ENCODE measurements at regions not wholly inside any gene's neighbourhood (a gene's known extent, or its start where the extent isn't known, plus 50 kb on each side); places are given as distances from the start of the nearest gene placed in this dataset.
A peak's percentile ranks its signal among the peaks of the same experiment; 100 is the strongest.

DNA sequence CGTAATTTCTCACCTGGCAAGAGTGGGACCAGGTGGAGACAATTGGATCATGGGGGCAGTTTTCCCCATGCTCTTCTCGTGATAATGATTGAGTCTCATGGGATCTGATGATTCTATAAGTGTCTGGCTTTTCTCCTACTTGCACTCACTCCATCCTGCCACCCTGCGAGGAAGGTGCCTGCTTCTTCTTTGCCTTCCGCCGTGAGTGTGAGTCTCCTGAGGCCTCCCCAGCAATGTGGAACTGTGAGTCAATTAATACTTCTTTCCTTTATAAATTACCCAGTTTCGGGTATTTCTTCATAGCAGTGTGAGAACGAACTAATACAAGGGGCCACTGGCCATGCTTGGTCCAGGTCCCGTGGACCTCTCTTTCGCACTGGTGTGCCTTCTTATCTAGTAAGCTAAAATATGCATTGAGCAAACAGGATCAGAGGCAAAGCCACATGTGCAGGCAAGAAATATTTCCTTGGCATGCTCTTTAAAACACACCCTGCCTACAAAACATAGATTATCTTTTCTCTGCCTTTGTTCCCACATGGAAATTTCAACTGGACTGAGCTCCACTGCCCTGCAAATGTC lies 821.1 kb downstream of the TRIB2 start:
- no peak for DNase-seq (ENCODE audit: low spot score)

DNA sequence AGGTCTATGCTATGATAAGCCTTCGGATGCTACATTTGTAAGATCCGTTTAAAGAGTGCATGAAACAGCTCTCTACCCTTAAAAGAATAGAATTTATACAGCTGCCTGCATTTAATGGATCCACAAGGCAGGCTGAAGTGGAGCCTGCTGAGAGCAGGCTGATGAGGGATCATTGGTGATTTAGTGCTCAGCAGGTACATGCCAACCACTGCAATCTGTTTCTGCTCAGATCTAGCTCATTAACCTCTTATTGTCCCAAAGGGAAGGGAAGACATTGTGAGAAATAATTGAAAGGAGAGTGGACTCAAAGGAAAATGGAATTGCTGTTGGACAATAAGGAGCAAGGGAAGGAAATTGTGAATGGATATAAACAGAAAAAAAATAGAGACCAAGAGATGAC lies 822.6 kb downstream of the TRIB2 start:
- DNase-seq (ENCODE audit: low spot score), result no peak

DNA sequence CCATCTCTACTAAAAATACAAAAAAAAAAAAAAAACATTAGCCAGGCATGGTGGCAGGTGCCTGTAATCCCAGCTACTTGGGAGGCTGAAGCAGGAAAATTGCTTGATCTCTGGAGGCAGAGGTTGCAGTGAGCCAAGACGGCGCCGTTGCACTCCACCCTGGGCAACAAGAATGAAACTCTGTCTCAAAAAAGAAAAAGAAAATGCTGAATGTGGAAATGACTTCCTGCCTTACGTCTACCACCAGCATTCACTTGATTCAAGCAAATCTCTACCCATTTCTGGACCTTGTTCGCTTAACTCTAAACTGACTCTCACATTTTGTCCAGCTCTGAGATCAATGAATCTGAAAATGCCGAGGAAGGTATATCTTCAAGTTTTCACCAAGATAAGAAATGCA lies 825.3 kb downstream of the TRIB2 start:
- no peak for DNase-seq (ENCODE audit: low spot score)

DNA sequence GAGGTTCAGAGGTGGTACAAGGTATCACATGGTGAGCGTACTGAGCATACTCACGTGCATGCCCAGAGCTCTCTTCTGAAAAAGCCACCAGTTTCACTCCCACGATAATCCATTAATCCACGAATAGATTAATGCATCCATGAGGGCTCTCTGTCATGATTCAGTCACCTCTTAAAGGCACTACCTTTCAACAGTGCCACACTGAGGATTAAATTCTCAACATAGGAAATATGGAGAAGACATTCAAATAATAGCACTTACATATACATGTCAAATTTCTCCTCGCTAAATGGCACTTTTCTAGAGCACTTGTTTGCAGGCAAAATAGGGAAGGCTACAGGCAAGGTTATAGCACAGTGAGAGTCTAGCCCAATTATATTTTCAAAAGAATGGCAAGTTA lies 825.9 kb downstream of the TRIB2 start:
- DNase-seq (ENCODE audit: low spot score), result no peak

DNA sequence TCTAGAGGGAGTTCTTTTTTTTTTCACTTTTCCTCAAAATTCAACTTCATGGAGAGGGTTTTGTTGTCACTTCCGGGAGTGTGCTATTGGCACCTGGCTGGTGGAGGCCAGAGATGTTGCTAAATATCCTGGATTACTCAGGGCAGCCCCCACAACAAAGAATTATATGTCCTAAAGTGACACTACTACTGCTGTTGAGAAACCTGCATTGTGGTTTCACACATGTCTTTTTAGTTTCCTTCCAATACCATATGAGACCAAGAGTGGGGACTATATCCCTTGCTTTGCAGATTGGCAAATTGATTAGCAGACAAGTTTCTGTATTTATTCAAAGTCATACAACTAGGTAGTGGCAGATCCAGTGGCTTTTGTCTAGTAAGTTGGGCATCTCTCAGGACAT lies 826.8 kb downstream of the TRIB2 start:
- no peak for DNase-seq (ENCODE audit: low spot score)

DNA sequence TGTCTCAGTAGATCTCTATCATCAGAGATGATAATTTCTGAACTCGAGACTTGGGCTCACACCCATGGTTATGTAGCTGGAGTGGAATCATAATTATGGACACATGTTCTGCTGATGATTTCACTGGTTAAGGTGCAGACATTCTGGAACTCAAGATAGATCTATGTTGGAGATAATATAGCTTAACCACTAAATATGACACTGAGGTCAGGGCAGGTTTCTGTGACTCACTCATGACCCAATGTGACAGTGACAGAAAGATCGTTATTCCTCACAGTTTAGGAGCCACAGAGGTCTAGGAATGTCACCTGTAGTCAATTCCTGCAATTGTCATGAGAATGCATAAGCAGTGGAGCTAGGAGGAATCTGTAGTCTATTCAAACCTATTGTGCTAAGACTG lies 828.6 kb downstream of the TRIB2 start:
- no peak for DNase-seq (ENCODE audit: low spot score)

DNA sequence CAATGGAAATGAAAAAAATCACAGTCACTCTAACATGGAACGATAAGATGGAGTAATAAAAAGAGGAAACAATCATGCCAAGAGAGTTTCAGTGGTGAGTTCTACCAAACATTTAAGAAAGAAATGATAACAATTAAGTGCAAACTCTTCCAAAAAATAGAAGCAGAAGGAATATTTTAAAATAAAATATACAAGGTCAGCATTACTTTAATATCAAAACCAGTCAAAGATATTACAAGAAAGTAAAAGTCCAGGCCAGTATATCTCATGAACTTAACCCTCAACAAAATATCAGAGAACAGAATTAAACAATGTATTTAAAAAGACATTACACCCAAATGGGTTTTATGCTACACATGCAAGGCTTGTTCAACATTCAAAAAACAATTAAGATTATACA lies 829.4 kb downstream of the TRIB2 start:
- no peak for DNase-seq (ENCODE audit: low spot score)

DNA sequence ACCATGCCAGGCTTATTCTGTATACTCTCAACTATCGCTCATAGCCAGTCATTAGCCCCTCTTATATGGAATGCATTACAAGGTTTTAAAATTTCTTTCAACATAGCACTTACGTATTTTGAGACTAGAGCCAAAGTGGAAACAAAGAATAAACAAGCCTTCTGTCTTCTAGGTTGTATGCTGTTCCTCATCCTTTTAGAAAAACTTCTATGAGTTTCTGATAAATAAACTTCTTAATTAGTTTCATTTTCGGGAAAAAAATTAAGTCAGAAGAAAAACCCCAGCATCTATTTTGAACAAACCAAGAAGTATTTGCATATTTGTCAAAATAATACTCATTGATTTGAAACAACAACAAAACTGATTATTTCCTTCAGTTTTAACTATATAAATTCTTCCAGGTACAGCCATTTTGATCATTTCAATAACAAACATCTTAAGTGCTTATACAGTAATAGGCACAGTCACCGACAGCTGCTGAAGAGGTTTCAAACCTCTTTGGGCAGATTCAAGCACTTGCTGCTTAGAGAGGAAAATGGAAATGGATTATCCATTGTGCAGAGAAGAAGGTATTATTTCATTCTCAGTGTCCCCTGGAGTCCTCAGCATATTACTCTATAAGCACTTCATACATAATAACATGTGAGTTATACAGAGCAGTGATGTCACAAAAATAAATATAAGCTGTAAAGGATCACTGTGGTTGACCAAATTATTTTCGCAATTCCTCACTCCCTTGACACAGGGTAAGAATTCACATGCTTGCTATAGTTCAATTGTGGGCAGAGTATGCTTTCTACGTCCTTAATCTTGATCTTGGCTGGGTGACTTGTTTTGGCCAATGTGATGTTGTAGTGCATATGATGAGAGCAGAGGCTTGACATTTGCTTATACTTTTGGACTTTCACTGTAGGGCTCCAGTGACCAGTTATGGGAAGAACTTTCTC lies 833.8 kb downstream of the TRIB2 start:
- DNase-seq (ENCODE audit: low spot score), result no peak

DNA sequence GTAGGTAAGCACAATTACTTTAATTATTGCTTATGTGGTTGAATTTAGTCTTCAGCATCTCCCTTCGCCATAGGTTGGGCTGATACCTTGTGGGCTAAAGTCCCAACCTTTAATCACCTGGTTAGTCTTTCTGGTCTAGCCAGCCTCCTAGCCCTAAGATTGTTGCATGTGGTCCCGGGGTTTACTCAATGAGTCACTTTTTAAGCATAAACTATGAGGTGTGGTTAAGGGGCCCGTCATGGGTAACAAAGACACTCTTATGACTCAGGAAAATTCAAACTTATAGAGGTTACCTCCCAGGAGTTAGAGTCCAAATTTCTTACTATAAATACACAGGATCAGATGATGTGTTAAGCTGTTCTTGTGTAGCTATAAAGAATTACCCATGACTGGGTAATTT lies 841.6 kb downstream of the TRIB2 start:
- DNase-seq (ENCODE audit: low spot score), result no peak

DNA sequence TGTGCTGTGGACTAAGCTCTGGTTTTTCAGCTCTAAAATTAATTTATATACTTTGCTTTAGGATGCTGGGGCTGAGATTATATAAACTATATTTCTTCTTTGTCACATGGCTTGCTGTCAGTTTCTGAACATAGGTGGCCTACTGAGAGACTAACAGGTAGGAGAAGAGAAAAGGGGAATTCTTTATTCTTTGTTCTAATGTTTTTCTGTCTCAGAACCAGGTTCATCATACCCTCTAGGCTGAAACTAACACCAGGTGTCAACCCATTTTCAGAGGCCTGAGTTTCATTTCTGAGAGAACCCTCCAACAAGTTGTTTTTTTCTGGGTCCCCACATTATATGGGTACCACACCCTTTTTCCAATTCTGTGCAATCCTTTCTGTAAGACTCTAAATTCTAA lies 843.6 kb downstream of the TRIB2 start:
- no peak for DNase-seq (ENCODE audit: low spot score)

DNA sequence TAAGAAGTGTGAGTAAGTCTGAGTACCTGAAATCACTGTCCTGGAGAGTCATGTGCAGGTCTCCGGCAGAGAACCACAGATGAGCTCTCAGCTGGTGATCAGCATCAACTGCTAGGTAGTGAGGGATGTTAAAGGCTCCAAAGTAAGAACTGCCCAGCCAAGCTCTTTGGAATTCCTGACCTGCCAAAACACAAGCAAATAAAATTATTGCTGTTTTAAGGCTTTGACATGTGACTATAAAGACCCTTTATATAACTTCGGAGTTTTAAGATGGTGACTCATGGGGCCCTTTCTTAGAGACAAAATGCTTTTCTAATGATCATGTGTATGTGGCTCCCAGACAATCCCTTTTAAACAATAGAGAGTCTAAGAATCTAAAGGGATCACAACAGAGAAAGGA lies 855.7 kb downstream of the TRIB2 start:
- DNase-seq (ENCODE audit: low spot score), result no peak

DNA sequence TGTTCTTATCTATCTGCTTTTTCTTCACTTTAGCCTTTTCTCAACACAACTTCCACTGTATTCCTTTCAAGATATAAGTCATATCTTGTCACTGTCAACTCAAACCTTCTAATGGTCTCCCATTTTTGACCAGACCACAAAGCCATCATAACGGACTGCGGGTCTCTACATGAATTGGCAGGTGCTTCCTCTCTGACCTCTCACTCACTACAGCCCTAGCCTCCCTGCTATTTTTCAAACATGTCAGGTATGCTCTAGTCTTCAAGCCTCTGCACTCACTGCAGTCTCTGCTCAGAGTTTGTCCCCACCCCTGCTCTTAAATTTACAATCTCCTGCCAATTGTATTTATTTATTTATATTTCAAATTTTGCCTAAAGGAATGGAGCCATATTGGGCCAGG lies 858.1 kb downstream of the TRIB2 start:
- DNase-seq (ENCODE audit: low spot score), result no peak

DNA sequence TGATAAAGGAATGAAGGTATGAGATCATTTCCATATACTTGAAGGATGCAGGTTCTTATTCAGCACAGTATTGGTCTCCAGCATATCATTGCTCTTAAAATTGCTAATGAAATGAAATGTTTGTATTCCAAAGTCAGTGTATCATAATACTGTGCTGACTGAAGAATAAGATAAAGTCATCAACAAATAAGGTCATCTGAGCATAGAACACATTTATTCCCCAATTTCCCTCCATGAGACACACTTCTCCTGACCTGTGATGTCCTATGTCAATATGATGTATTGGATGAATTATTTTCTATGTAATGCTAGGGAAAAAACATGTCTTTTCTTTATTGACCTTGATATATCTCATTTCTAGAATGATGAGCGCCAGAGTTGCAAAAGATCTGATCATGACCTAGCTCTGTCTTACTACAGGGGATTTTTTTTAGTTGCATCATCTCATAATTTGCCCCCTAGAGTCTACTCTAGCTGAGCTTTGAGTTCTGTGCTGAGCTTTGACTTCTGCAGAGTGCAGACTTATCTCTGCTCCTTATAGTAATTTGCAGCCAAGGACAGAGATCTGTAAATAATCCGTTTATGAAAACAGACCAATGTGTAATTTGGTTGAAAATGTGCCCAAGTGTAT lies 859.8 kb downstream of the TRIB2 start:
- DNase-seq (ENCODE audit: low spot score), result no peak

DNA sequence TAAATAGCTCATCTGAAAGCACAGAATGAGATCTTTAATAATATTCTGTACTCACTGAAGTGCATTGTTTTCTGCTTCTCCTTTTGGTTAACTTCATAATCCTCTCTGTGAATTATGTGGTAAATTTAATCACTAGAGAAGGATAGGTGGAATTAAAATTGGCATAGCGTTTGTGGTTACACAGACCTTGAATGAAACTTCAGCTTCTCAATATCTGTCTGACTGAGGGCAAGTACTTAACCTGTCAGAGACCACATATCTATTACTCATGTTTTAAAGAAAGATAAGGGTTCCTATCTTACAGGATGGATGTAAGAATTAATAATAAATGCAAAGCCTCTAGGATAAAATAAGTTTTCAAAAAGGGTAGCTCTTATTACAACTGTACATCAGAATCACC lies 861.8 kb downstream of the TRIB2 start:
- DNase-seq (ENCODE audit: low spot score), result no peak

DNA sequence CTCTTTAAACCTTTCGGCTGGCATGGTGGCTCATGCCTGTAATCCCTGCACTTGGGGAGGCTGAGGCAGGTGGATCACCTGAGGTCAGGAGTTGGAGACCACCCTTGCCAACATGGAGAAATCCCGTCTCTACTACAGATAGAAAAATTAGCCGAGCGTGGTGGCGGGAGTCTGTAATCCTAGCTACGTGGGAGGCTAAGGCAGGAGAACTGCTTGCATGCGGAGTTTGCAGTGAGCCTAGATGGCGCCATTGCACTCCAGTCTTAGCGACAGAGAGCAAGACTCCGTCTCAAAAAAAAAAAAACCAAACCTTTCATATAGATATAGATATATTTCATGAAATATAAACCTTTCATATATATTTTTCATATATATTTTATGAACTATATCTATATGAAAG lies 864.7 kb downstream of the TRIB2 start:
- no peak for DNase-seq (ENCODE audit: low spot score)

DNA sequence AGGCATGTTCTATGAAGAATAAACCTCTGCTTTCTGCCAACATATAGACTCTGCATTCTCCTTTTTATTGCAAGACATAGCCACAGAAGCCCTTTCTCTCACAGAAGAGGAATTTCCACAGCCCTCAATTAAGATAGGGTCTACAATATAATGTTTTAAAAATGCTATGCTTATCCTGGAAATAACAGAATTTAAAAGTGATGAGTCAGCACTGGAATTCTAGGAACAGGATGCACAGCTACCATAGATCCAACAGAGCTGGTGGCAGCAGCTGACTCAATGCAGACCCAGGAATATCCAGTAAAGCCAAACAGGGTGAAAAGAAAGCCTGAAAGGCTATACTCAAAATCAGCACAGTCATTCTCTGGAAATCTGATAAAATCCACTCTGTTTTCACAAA lies 866.9 kb downstream of the TRIB2 start:
- no peak for DNase-seq (ENCODE audit: low spot score)

DNA sequence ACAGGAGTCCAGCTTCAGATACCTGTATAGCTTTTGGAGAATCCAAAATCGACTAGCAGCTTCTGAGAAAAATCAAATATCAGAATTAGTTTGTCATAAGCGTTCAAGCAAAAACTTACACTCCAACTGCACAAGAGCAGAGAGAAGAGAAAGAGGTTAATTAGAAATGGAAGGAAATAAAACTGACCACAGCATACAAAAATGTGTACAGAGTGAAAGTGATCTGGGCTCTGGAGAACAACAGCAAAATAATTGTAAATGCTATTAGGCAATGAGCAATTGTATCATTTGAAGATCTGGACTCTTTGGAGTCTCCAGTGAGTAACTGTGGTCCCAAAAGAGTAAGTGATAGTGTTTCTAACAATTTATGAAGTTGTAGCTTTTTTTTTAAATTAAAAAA lies 867.3 kb downstream of the TRIB2 start:
- DNase-seq (ENCODE audit: low spot score), result no peak

DNA sequence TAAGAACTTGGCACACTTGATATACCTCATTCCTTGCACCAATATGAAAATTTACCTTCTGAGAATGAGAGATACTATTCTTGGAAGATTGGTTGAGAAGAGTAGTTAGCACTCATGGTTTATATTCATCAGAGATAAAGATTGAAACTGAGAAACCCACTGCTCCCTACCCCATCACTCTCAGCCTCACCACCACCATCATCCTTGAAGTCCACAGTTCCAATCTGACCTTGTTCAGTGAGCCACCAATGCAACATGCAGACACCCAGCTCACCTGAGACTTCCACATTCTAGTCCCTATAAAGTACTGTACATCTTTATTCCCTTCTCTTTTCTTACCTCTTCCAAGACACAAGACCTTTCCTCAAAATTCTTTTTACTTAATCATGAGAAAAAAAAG lies 869.0 kb downstream of the TRIB2 start:
- DNase-seq (ENCODE audit: low spot score), result no peak

DNA sequence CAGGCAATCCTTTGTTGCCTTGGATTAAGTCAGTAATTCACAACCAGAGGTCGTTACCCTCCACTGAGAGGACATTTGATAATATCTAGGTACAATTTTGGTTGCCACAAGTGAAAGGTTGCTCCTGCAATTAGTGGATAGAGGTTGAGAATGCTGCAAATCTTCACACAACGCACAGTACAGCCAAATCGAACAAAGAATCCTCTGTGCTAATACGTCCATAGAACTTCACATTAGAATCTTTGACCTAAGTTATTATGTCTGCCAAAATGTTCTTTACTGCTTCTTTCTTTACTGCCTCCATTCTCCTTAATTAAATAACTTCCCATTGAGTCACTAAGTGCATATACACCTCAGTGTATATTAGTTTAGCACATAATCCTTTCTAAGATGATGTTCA lies 879.5 kb downstream of the TRIB2 start:
- no peak for DNase-seq (ENCODE audit: low spot score)

DNA sequence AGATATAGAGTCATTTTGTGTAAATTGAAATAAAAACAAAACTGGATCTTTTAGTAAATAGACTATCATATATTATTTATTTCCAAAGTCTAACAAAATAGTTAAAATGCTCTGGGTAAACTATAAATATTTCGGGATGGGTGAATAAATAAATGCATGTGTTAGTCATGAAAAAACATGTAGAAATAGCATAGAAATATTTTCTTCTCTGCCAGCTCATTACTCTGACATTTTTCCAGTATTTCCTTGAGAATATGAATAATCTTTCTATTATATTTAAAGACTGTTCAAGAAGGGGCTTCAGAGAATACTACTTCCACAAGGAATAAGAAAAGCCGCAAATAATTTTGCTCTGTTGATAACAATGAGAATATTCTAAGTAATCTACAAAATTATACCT lies 880.4 kb downstream of the TRIB2 start:
- DNase-seq (ENCODE audit: low spot score), result no peak

DNA sequence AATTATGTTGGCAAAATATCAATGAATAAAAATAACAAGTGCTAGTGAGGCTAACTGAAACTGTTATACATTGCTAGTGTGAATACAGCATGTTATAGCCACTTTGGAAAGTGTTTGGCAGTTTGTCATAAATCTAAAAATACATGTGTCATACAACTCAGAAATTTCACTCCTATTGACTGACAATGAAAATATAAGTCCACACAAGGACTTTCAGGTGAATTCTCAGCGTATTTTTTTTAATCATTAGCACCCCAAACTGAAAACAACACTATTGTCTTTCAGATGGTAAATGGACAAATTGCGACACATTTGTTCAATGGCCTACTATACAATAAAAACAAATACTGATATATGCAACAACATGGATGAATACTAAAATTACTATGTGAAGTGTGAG lies 884.8 kb downstream of the TRIB2 start:
- no peak for DNase-seq (ENCODE audit: low spot score)

DNA sequence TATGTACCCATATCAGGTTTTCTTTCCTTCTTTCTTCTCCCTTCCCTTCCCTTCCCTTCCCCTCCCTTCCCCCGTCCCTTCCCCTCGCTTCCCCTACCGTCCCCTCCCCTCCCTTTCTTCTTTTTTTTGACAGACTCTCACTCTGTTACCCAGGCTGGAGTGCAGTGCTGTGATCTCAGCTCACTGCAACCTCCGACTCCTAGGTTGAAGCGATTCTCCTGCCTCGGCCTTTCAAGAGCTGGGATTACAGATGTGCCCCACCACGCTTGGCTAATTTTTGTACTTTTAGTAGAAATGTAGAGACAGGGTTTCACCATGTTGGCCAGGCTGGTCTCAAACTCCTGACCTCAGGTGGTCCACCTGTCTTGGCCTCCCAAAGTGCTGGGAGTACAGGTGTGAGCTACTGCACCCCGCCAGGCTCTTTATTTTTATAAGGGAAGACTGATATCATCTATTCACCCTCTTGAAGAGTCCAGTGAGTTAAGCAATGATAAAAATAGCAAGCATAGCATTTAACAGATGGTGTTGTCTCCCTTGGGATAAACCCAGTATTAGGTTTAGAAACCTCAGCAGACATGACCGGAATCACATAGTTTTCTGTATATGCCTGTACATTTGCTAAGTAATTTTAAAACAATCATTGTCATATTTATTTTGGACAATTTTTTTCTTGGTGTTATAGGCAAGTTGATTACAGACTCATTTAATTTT lies 888.4 kb downstream of the TRIB2 start:
- peak; percentile 22 for DNase-seq (ENCODE audit: low spot score)

DNA sequence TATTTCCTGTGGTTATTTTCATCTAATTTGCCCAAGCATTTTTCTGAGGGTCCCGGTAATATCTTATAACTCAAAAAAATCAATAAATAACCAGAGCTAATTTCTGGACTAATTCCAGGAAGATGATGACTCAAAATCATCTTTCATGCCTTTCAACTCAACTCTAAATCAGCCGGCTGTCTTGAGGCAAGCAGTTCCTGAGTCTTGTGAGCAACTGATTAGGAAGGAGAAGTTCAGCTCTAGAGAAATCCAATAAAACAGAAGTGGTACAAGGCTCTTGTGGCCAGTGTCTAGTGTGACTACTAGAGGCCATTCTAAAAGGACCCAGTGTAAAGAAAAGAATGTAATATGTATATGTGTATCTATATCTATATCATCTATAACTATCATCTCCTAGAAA lies 890.4 kb downstream of the TRIB2 start:
- no peak for DNase-seq (ENCODE audit: low spot score)

All from D341Med (cell line).